GM12878 (cell line): ENCODE measurements at regions not wholly inside any gene's neighbourhood (a gene's known extent, or its start where the extent isn't known, plus 50 kb on each side); places are given as distances from the start of the nearest gene placed in this dataset.

Source experiments
- ATAC-seq: fragments of 200-7000 bp; cut with Tn5 transposase; 3 replicates; pipeline ENCODE4 v1.9.1; 2020; ENCODE audit warnings: mild to moderate bottlenecking, moderate library complexity
- BruUV-seq: library from RNA; stranded (reverse); fragments of 400-500 nt; replicated peaks from 2 replicates; lab custom pipeline; 2021; lab: Mats Ljungman, UMichigan
- CTCF ChIA-PET: fragments of 300-600 bp; sonication (Branson Sonifier 250); formaldehyde crosslinking; extraction: SDS; loops from one replicate; lab custom pipeline; 2021; ENCODE audit warnings: inconsistent platforms; lab: Yijun Ruan, JAX
- POLR2A ChIA-PET: fragments of 350-600 bp; formaldehyde crosslinking; extraction: SDS; loops from one replicate; lab custom pipeline; 2021; ENCODE audit warnings: inconsistent platforms; lab: Charles Lee
- RAD21 ChIA-PET: fragments of 300-600 bp; sonication (Branson Sonifier 250); formaldehyde crosslinking; loops from one replicate; lab custom pipeline; 2023; ENCODE audit warnings: antibody characterized with exemption; ENCODE audit not compliant: unreplicated experiment; lab: Charles Lee
- SMC1A ChIA-PET: fragments of 300-600 bp; sonication (Branson Sonifier 250); formaldehyde crosslinking; loops from one replicate; lab custom pipeline; 2023; ENCODE audit not compliant: unreplicated experiment, uncharacterized antibody; lab: Charles Lee
- DNase-seq: peaks from one replicate; pipeline ENCODE4 v3.0.0-alpha.2; 2011; ENCODE audit warnings: low read depth, low spot score
- FAIRE-seq: peaks from 3 replicates; lab custom pipeline; 2011; peaks lifted over from hg19 to GRCh38; lab: Jason Lieb, UNC
- H2AFZ ChIP-seq: 2 replicates; pipeline ENCODE4 v1.6.0; 2011; ENCODE audit warnings: low read depth, low read length, control low read depth; ENCODE audit not compliant: control insufficient read depth
- H3K27ac ChIP-seq: 2 replicates; pipeline ENCODE4 v1.5.1; 2011; ENCODE audit warnings: control low read depth; ENCODE audit not compliant: control insufficient read depth, insufficient read depth
- H3K27me3 ChIP-seq, 2 experiments: replicated peaks in 1 of 2; 2 replicates each; pipeline versions ENCODE4 v1.6.0 to v1.6.1; 2011; ENCODE audit warnings: low read length in 1 of 2; ENCODE audit not compliant: control insufficient read depth in 2 of 2, insufficient read depth in 2 of 2
- H3K36me3 ChIP-seq, 2 experiments: 2 replicates each; pipeline ENCODE4 v1.5.1; 2011; ENCODE audit warnings: low read length in 1 of 2; ENCODE audit not compliant: control insufficient read depth in 2 of 2, insufficient read depth in 2 of 2
- H3K4me1 ChIP-seq: 2 replicates; pipeline ENCODE4 v1.6.1; 2011; ENCODE audit warnings: mild to moderate bottlenecking, low read length, moderate library complexity, mixed read lengths; ENCODE audit not compliant: control insufficient read depth, insufficient read depth
- H3K4me2 ChIP-seq: 2 replicates; pipeline ENCODE4 v1.6.0; 2011; ENCODE audit warnings: control low read depth; ENCODE audit not compliant: control insufficient read depth, insufficient read depth
- H3K4me3 ChIP-seq: fragments of 200-600 bp; sonication (generic); 2 replicates; pipeline ENCODE4 v1.5.1; 2016
- H3K79me2 ChIP-seq: 2 replicates; pipeline ENCODE4 v1.6.0; 2011; ENCODE audit warnings: low read length; ENCODE audit not compliant: control insufficient read depth, insufficient read depth
- H3K9ac ChIP-seq: 2 replicates; pipeline ENCODE4 v1.8.0; 2011; ENCODE audit warnings: low read length, control low read depth, mixed read lengths; ENCODE audit not compliant: control insufficient read depth, insufficient read depth
- H3K9me3 ChIP-seq: replicated peaks from 3 replicates; pipeline ENCODE4 v1.5.1; 2011; ENCODE audit warnings: mild to moderate bottlenecking, low read length; ENCODE audit not compliant: control insufficient read depth, insufficient read depth
- H4K20me1 ChIP-seq: 2 replicates; pipeline ENCODE4 v1.6.0; 2011; ENCODE audit not compliant: control insufficient read depth, insufficient read depth
- ASH2L ChIP-seq: fragments of 300-600, 200-600 bp; sonication (generic); IDR thresholded peaks from 2 replicates; pipeline ENCODE4 v1.6.1; 2017; ENCODE audit warnings: low read depth, mild to moderate bottlenecking, borderline replicate concordance
- ATF2 ChIP-seq: IDR thresholded peaks from 2 replicates; pipeline ENCODE4 v1.6.1; 2012; ENCODE audit warnings: low read length, inconsistent platforms
- CEBPB ChIP-seq, 2 experiments: fragments of 150-350 bp in 1 of 2; IDR thresholded peaks; 2 replicates each; pipeline ENCODE4 v1.6.1; 2012 to 2014; ENCODE audit warnings: low read depth in 2 of 2, low read length in 2 of 2, borderline replicate concordance in 1 of 2, inconsistent platforms in 1 of 2
- FOXM1 ChIP-seq: IDR thresholded peaks from 2 replicates; pipeline ENCODE4 v1.6.1; 2012; ENCODE audit warnings: low read depth, mild to moderate bottlenecking, inconsistent platforms, low read length, moderate library complexity
- GABPA ChIP-seq: IDR thresholded peaks from 2 replicates; pipeline ENCODE4 v1.6.1; 2014; ENCODE audit warnings: antibody characterized with exemption, low read depth, mild to moderate bottlenecking, inconsistent platforms
- IKZF1 ChIP-seq: fragments of 450-650 bp; conservative IDR thresholded peaks from 2 replicates; pipeline ENCODE4 v1.6.1; 2017; ENCODE audit warnings: antibody characterized with exemption, mild to moderate bottlenecking
- NBN ChIP-seq: fragments of 450-650 bp; IDR thresholded peaks from 2 replicates; pipeline ENCODE4 v1.6.1; 2016
- NFYA ChIP-seq: IDR thresholded peaks from 2 replicates; pipeline ENCODE4 v1.6.1; 2011; ENCODE audit warnings: low read depth, mild to moderate bottlenecking, low read length, improper control_type of control experiment, borderline replicate concordance
- PAX5 ChIP-seq: IDR thresholded peaks from 2 replicates; pipeline ENCODE4 v1.6.1; 2011; ENCODE audit warnings: low read depth, low read length, borderline replicate concordance
- RB1 ChIP-seq: fragments of 450-650 bp; formaldehyde crosslinking; IDR thresholded peaks from 2 replicates; pipeline ENCODE4 v1.6.1; 2017; ENCODE audit warnings: mild to moderate bottlenecking, borderline replicate concordance
- SUPT20H ChIP-seq: IDR thresholded peaks from 2 replicates; pipeline ENCODE4 v1.6.1; 2011; ENCODE audit warnings: low read depth, mild to moderate bottlenecking, low read length, moderate library complexity, borderline replicate concordance; ENCODE audit not compliant: control insufficient read depth
- TARDBP ChIP-seq: IDR thresholded peaks from 2 replicates; pipeline ENCODE4 v1.6.1; 2016; ENCODE audit warnings: borderline replicate concordance
- USF1 ChIP-seq: IDR thresholded peaks from 2 replicates; pipeline ENCODE4 v1.6.1; 2011; ENCODE audit warnings: borderline replicate concordance, low read depth, mild to moderate bottlenecking, moderate library complexity, mixed read lengths, low read length; ENCODE audit not compliant: insufficient read depth; ENCODE audit errors: extremely low read length
- ZNF384 ChIP-seq: IDR thresholded peaks from 2 replicates; pipeline ENCODE4 v1.6.1; 2012; ENCODE audit warnings: low read depth, mild to moderate bottlenecking, low read length, improper control_type of control experiment, borderline replicate concordance
- ZNF592 ChIP-seq: fragments of 450-650 bp; IDR thresholded peaks from 2 replicates; pipeline ENCODE4 v1.6.1; 2017; ENCODE audit warnings: mild to moderate bottlenecking, moderate library complexity
- WGBS: methylation state at CpG from one replicate; pipeline ENCODE4 v1.1.6; 2016; ENCODE audit warnings: low lambda C conversion rate; ENCODE audit not compliant: insufficient replicate concordance, insufficient coverage; ENCODE audit errors: missing lambda C conversion rate; 5-methylcytosine and 5-hydroxymethylcytosine counted together
- in situ Hi-C: fragments of 300-500 bp; cut with MboI; formaldehyde crosslinking; loops from 9 replicates; pipeline ENCODE4 v1.14.3; 2018; ENCODE audit warnings: mixed read lengths
- intact Hi-C: fragments of 100-400 bp; cut with micrococcal nuclease; formaldehyde crosslinking; loops from one replicate; pipeline ENCODE4 v1.14.2; 2022; ENCODE audit not compliant: unreplicated experiment
- TF ChIP-seq, protein P1 (sequence below): fragments of 150-350 bp; IDR thresholded peaks from 2 replicates; pipeline ENCODE4 v1.6.1; 2014; ENCODE audit warnings: mild to moderate bottlenecking, low read depth, low read length

- TF ChIP-seq, protein P1, sequence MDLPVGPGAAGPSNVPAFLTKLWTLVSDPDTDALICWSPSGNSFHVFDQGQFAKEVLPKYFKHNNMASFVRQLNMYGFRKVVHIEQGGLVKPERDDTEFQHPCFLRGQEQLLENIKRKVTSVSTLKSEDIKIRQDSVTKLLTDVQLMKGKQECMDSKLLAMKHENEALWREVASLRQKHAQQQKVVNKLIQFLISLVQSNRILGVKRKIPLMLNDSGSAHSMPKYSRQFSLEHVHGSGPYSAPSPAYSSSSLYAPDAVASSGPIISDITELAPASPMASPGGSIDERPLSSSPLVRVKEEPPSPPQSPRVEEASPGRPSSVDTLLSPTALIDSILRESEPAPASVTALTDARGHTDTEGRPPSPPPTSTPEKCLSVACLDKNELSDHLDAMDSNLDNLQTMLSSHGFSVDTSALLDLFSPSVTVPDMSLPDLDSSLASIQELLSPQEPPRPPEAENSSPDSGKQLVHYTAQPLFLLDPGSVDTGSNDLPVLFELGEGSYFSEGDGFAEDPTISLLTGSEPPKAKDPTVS, result no peak
These were observed 330.4 kb upstream of the NWD2 start (continued) for GRCh38 chr4:36914106-36914505.

GRCh38 chr4:36915717-36916116 is 328.8 kb upstream of the NWD2 start:
- Histone ChIP-seq H3K4me3 (no peak overlapping the region), H3K4me1 (no peaks in the 10 kb centered on the region)
- RAD21 ChIA-PET, result no interaction called here
- TF ChIP-seq USF1 (no peak), ATF2 (no peak), RB1 (no peak), ZNF384 (no peak), CEBPB (IDR thresholded peaks at IDR 0.05; ENCODE audit: borderline replicate concordance in 1 of 2, low read depth in 2 of 2, low read length in 2 of 2) (no peak), NBN (no peak), ASH2L (no peak), FOXM1 (no peak), SUPT20H (no peak), TARDBP (no peak), NFYA (no peak), GABPA (no peak), IKZF1 (no peak), ZNF592 (no peak), PAX5 (no peak)
- TF ChIP-seq, all 136 proteins: peak for 0
- Histone ChIP-seq H4K20me1 (no peaks in the 10 kb centered on the region), H2AFZ (no peak overlapping the region), H3K36me3 (no peaks in the 10 kb centered on the region), H3K4me2 (no peak overlapping the region), H3K9me3 (no peaks in the 10 kb centered on the region), H3K27ac (no peak overlapping the region), H3K9ac (no peak overlapping the region), H3K27me3 (0 out of 4 replicates have a peak, but pooled peaks cover 0 to 1% of the 10 kb centered on the region in 2 experiments), H3K79me2 (no peaks in the 10 kb centered on the region)
- intact Hi-C loops (no loop called here), in situ Hi-C loops (no loop called here)
- DNase-seq (no peak), ATAC-seq (no peak), FAIRE-seq (no peak)
- ChIA-PET POLR2A (interaction anchor here (0.5 kb wide), 1 partner anchor 9 kb away, joined by 8 read pairs; no protein-coding TSS in a partner anchor), SMC1A (no interaction called here), CTCF (no interaction called here)
- BruUV-seq, result no TSS peak
- 21% methylated on average over 2 of the region's 2 CpGs for WGBS
